ENCODE measurements at regions not wholly inside any gene's neighbourhood (a gene's known extent, or its start where the extent isn't known, plus 50 kb on each side); places are given as distances from the start of the nearest gene placed in this dataset.

GRCh38 chr18:61239051-61239450 lies 94.2 kb upstream of the CDH20 start:
- H3K27me3 ChIP-seq (replicated peaks in 1 of 7), result no peaks in the 10 kb centered on the region
- peaks cover 0 to 6% (median 0%) of the 10 kb centered on the region in 8 donors for H3K9me3 ChIP-seq
- TF ChIP-seq POLR2A (IDR thresholded peaks at IDR 0.05) (no peak), CTCF (IDR thresholded peaks at IDR 0.05 in 8 of 11, conservative IDR thresholded peaks at IDR 0.05 in 3 of 11) (no peak), POLR2AphosphoS5 (IDR thresholded peaks at IDR 0.05) (no peak)
- no peak overlapping the region for H3K4me3 ChIP-seq
- intact Hi-C loops (cut with DNase I; ENCODE audit: low total_unique reads), result no loop called here
- H3K36me3 ChIP-seq, result no peaks in the 10 kb centered on the region
- no peak overlapping the region for H3K27ac ChIP-seq
- WGBS, 5 donors, result 73 to 84% (median 77%) methylated on average over 5 of the region's 5 CpGs
- H3K4me1 ChIP-seq, result no peaks in the 10 kb centered on the region
- no peak for DNase-seq

GRCh38 chr18:61241260-61241853 lies 91.9 kb upstream of the CDH20 start:
- no peak overlapping the region for H3K27ac ChIP-seq
- intact Hi-C loops (cut with DNase I; ENCODE audit: low total_unique reads), result no loop called here
- no peak overlapping the region for H3K4me3 ChIP-seq
- no peak for DNase-seq
- H3K27me3 ChIP-seq (replicated peaks in 1 of 7), result no peaks in the 10 kb centered on the region
- 80 to 89% (median 83%) methylated on average over 5 of the region's 5 CpGs for WGBS, 5 donors
- H3K4me1 ChIP-seq, result no peaks in the 10 kb centered on the region
- no peaks in the 10 kb centered on the region for H3K36me3 ChIP-seq
- peaks cover 0 to 6% (median 0%) of the 10 kb centered on the region in 8 donors for H3K9me3 ChIP-seq
- TF ChIP-seq POLR2AphosphoS5 (IDR thresholded peaks at IDR 0.05), result no peak

GRCh38 chr18:61244632-61245031 lies 88.6 kb upstream of the CDH20 start:
- no peaks in the 10 kb centered on the region for H3K9me3 ChIP-seq
- no peak for DNase-seq
- no peaks in the 10 kb centered on the region for H3K27me3 ChIP-seq (replicated peaks in 1 of 7)
- H3K27ac ChIP-seq, result no peak overlapping the region
- no peaks in the 10 kb centered on the region for H3K4me1 ChIP-seq
- 82 to 91% (median 85%) methylated on average over 3 of the region's 3 CpGs for WGBS, 5 donors
- no peak for TF ChIP-seq POLR2AphosphoS5 (IDR thresholded peaks at IDR 0.05)
- no peak for TF ChIP-seq CTCF (IDR thresholded peaks at IDR 0.05 in 8 of 11, conservative IDR thresholded peaks at IDR 0.05 in 3 of 11)
- TF ChIP-seq POLR2A (IDR thresholded peaks at IDR 0.05), result no peak
- H3K36me3 ChIP-seq, result no peaks in the 10 kb centered on the region
- intact Hi-C loops (cut with DNase I; ENCODE audit: low total_unique reads), result no loop called here
- H3K4me3 ChIP-seq, result no peak overlapping the region

- H3K27me3 ChIP-seq (replicated peaks in 1 of 7), result no peaks in the 10 kb centered on the region
- no peaks in the 10 kb centered on the region for H3K4me1 ChIP-seq
- intact Hi-C loops (cut with DNase I; ENCODE audit: low total_unique reads), result no loop called here
- TF ChIP-seq POLR2AphosphoS5 (IDR thresholded peaks at IDR 0.05) (no peak), CTCF (IDR thresholded peaks at IDR 0.05 in 8 of 11, conservative IDR thresholded peaks at IDR 0.05 in 3 of 11) (no peak), POLR2A (IDR thresholded peaks at IDR 0.05) (no peak)
- no peaks in the 10 kb centered on the region for H3K36me3 ChIP-seq
- no peaks in the 10 kb centered on the region for H3K9me3 ChIP-seq
- no peak overlapping the region for H3K27ac ChIP-seq
- 90 to 97% (median 92%) methylated on average over 3 of the region's 3 CpGs for whole genome bisulfite sequencing, 5 donors
- H3K4me3 ChIP-seq, result no peak overlapping the region
- DNase-seq, result no peak
Measured at GRCh38 chr18:61245276-61245675, 88.0 kb upstream of the CDH20 start.

GRCh38 chr18:61248589-61248988 lies 84.6 kb upstream of the CDH20 start:
- no peak overlapping the region for H3K4me3 ChIP-seq
- no peaks in the 10 kb centered on the region for H3K4me1 ChIP-seq
- H3K27ac ChIP-seq, result no peak overlapping the region
- H3K27me3 ChIP-seq (replicated peaks in 1 of 7), result no peaks in the 10 kb centered on the region
- TF ChIP-seq POLR2A (IDR thresholded peaks at IDR 0.05) (no peak), CTCF (IDR thresholded peaks at IDR 0.05 in 8 of 11, conservative IDR thresholded peaks at IDR 0.05 in 3 of 11) (no peak), POLR2AphosphoS5 (IDR thresholded peaks at IDR 0.05) (no peak)
- intact Hi-C loops (cut with DNase I; ENCODE audit: low total_unique reads), result no loop called here
- DNase-seq, result no peak
- H3K36me3 ChIP-seq, result no peaks in the 10 kb centered on the region
- H3K9me3 ChIP-seq, result no peaks in the 10 kb centered on the region
- WGBS, 5 donors, result 55 to 74% (median 69%) methylated on average over 3 of the region's 3 CpGs
